ENCODE measurements at regions not wholly inside any gene's neighbourhood (a gene's known extent, or its start where the extent isn't known, plus 50 kb on each side); places are given as distances from the start of the nearest gene placed in this dataset.

GRCh38 chr6:49145280-49145679, 317.8 kb downstream of the MMUT start:
- peaks cover 38% of the 10 kb centered on the region in 2 experiments for H3K4me1 Mint-ChIP-seq

More at GRCh38 chr6:49145280-49145679, 317.8 kb downstream of the MMUT start:
- H3K79me2 ChIP-seq (ENCODE audit: insufficient read depth, low read length) = no peaks in the 10 kb centered on the region
- H2BK12ac ChIP-seq (ENCODE audit: insufficient read length, low read depth, low read length) = no peak overlapping the region
- TF ChIP-seq, protein P1, sequence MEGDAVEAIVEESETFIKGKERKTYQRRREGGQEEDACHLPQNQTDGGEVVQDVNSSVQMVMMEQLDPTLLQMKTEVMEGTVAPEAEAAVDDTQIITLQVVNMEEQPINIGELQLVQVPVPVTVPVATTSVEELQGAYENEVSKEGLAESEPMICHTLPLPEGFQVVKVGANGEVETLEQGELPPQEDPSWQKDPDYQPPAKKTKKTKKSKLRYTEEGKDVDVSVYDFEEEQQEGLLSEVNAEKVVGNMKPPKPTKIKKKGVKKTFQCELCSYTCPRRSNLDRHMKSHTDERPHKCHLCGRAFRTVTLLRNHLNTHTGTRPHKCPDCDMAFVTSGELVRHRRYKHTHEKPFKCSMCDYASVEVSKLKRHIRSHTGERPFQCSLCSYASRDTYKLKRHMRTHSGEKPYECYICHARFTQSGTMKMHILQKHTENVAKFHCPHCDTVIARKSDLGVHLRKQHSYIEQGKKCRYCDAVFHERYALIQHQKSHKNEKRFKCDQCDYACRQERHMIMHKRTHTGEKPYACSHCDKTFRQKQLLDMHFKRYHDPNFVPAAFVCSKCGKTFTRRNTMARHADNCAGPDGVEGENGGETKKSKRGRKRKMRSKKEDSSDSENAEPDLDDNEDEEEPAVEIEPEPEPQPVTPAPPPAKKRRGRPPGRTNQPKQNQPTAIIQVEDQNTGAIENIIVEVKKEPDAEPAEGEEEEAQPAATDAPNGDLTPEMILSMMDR (conservative IDR thresholded peaks at IDR 0.05) = no peak
- H4K91ac ChIP-seq (ENCODE audit: insufficient read length, low read depth, low read length) = no peak overlapping the region
- no peaks in the 10 kb centered on the region for H4K20me1 ChIP-seq (ENCODE audit: control insufficient read depth, insufficient read depth, insufficient read length)
- no peak overlapping the region for H3K27ac ChIP-seq (ENCODE audit: insufficient read length, low read depth, low read length)
- Mint-ChIP-seq H3K27ac (no peak overlapping the region), H3K27me3 (ENCODE audit: low read depth) (no peaks in the 10 kb centered on the region; the same call in 1 of the 2 replicates), H3K9me3 (peaks cover 35 to 43% of the 10 kb centered on the region in 2 experiments), H3K36me3 (ENCODE audit: insufficient read depth in 1 of 3, low read depth in 3 of 3) (peaks cover 4 to 50% (median 21%) of the 10 kb centered on the region in 3 experiments), H3K4me3 (no peak overlapping the region)
- no peak overlapping the region for H2AFZ ChIP-seq (ENCODE audit: low read length)
- H2BK120ac ChIP-seq (ENCODE audit: low read depth, low read length, poor library complexity, severe bottlenecking) = no peak overlapping the region
- no peaks in the 10 kb centered on the region for H3K79me1 ChIP-seq (ENCODE audit: insufficient read depth, low read depth, low read length, poor library complexity, severe bottlenecking)
- no peak overlapping the region for H2BK5ac ChIP-seq (ENCODE audit: insufficient read length, low read length)
- no peak overlapping the region for H2AK5ac ChIP-seq (ENCODE audit: insufficient read length, low read length)
- H3K56ac ChIP-seq (ENCODE audit: insufficient read length, low read depth, low read length) = no peak overlapping the region
- no peaks in the 10 kb centered on the region for H3K9me3 ChIP-seq (ENCODE audit: control insufficient read depth, low read depth, low read length)
- no peak overlapping the region for H2BK15ac ChIP-seq (ENCODE audit: low read depth, low read length)
- H3K4ac ChIP-seq (ENCODE audit: low read depth, low read length) = no peak overlapping the region
- H3K4me1 ChIP-seq (ENCODE audit: insufficient read depth, low read length) = 0 out of 2 replicates have a peak, but pooled peaks cover 2% of the 10 kb centered on the region
- no peak for DNase-seq
- no peak overlapping the region for H3K18ac ChIP-seq (ENCODE audit: insufficient read length, low read depth, low read length)
- no peak overlapping the region for H3K14ac ChIP-seq (ENCODE audit: insufficient read depth, low read length)
- H3K4me2 ChIP-seq (ENCODE audit: insufficient read depth, insufficient read length, low read length) = no peak overlapping the region
- H3T11ph ChIP-seq (ENCODE audit: low read length) = no peak overlapping the region
- no peak overlapping the region for H4K5ac ChIP-seq (ENCODE audit: insufficient read length, low read depth, low read length)
- no peaks in the 10 kb centered on the region for H3K27me3 ChIP-seq (ENCODE audit: insufficient read depth, low read length)
- no peak overlapping the region for H4K8ac ChIP-seq (replicated peaks; ENCODE audit: insufficient read length, low read depth, low read length)
- no peak overlapping the region for H2BK20ac ChIP-seq (ENCODE audit: low read depth, low read length, poor library complexity, severe bottlenecking)
- no peaks in the 10 kb centered on the region for H3K23me2 ChIP-seq (ENCODE audit: insufficient read length, low read depth, low read length, poor library complexity, severe bottlenecking)
- no peak overlapping the region for H3K23ac ChIP-seq (ENCODE audit: insufficient read length, low read depth, low read length)
- H3K9ac ChIP-seq (ENCODE audit: extremely low read depth, insufficient read length, low read length) = no peak overlapping the region

Data from H9 (cell line).